HCT116 (cell line): ENCODE measurements at regions not wholly inside any gene's neighbourhood (a gene's known extent, or its start where the extent isn't known, plus 50 kb on each side); places are given as distances from the start of the nearest gene placed in this dataset.

Experiments
- ATAC-seq: fragments of 200-7000 bp; cut with Tn5 transposase; 2 replicates; pipeline ENCODE4 v1.9.1; 2020; ENCODE audit warnings: mild to moderate bottlenecking, moderate library complexity
- BruUV-seq: library from RNA; stranded (reverse); fragments of 400-500 nt; replicated peaks from 2 replicates; lab custom pipeline; 2021; lab: Mats Ljungman, UMichigan
- CTCF ChIA-PET: fragments of 300-600 bp; sonication (Branson Sonifier 250); formaldehyde crosslinking; loops from one replicate; lab custom pipeline; 2021; ENCODE audit warnings: antibody characterized with exemption; lab: Charles Lee
- POLR2A ChIA-PET: fragments of 300-600, 350-600 bp; sonication (Branson Sonifier 250); formaldehyde crosslinking; loops from one replicate; lab custom pipeline; 2021; ENCODE audit warnings: antibody characterized with exemption; lab: Charles Lee
- RAD21 ChIA-PET, 2 experiments: fragments of 300-600 bp; sonication (Branson Sonifier 250); formaldehyde crosslinking; loops; one replicate each; lab custom pipeline; 2023; ENCODE audit warnings: low total read pairs in 2 of 2; ENCODE audit not compliant: uncharacterized antibody in 2 of 2, unreplicated experiment in 2 of 2, low non-redundant PET in 1 of 2; lab: Charles Lee
- DNase-seq: peaks from one replicate; pipeline ENCODE4 v3.0.0-alpha.2; 2010; ENCODE audit warnings: low read depth, low spot score
- H2AFZ ChIP-seq: fragments of 200-600 bp; shearing (Covaris generic), sonication (generic); 2 replicates; pipeline ENCODE4 v1.6.1; 2017; ENCODE audit warnings: low read depth, mixed run types, mixed read lengths, antibody characterized with exemption, low read length; ENCODE audit not compliant: poor library complexity, severe bottlenecking
- H3K27ac ChIP-seq: 2 replicates; pipeline ENCODE4 v1.5.1; 2012; ENCODE audit warnings: low read depth, low read length
- H3K27me3 ChIP-seq: fragments of 200-600 bp; sonication (generic); 2 replicates; pipeline ENCODE4 v1.6.1; 2016; ENCODE audit warnings: mixed run types, low read length, mixed read lengths; ENCODE audit not compliant: insufficient read depth
- H3K36me3 ChIP-seq, 2 experiments: fragments of 200-500 bp in 1 of 2; fragments of 200-600 bp in 1 of 2; sonication (Bioruptor generic) in 1 of 2; sonication (generic) in 1 of 2; 2 replicates each; pipeline versions ENCODE4 v1.5.1 to v1.6.1; 2014 to 2016; ENCODE audit warnings: low read length in 2 of 2, inconsistent platforms in 1 of 2, mixed read lengths in 1 of 2, mixed run types in 1 of 2; ENCODE audit not compliant: insufficient read depth in 2 of 2, control insufficient read depth in 1 of 2
- H3K4me1 ChIP-seq, 2 experiments: fragments of 200-600 bp in 1 of 2; sonication (generic) in 1 of 2; 2 replicates each; pipeline versions ENCODE4 v1.5.1 to v1.6.1; 2012 to 2017; ENCODE audit warnings: low read length in 2 of 2, inconsistent platforms in 1 of 2, mild to moderate bottlenecking in 1 of 2, mixed read lengths in 1 of 2, mixed run types in 1 of 2, moderate library complexity in 1 of 2; ENCODE audit not compliant: insufficient read depth in 2 of 2, control insufficient read depth in 1 of 2
- H3K4me2 ChIP-seq: fragments of 200-600 bp; sonication (generic); 2 replicates; pipeline ENCODE4 v1.6.1; 2017; ENCODE audit warnings: mixed run types, low read length, mixed read lengths
- H3K4me3 ChIP-seq, 2 experiments: fragments of 200-600 bp in 1 of 2; sonication (generic) in 1 of 2; replicated peaks in 1 of 2; 2 replicates each; pipeline ENCODE4 v1.5.1; 2011 to 2016; ENCODE audit warnings: low read length in 2 of 2, control low read depth in 1 of 2, low read depth in 1 of 2, mild to moderate bottlenecking in 1 of 2, mixed read lengths in 1 of 2, mixed run types in 1 of 2
- H3K79me2 ChIP-seq: fragments of 200-600 bp; sonication (generic); 2 replicates; pipeline ENCODE4 v1.6.1; 2017; ENCODE audit warnings: mild to moderate bottlenecking, mixed run types, low read length, moderate library complexity, mixed read lengths; ENCODE audit not compliant: insufficient read depth
- H3K9ac ChIP-seq: fragments of 200-600 bp; sonication (generic); 2 replicates; pipeline ENCODE4 v1.6.1; 2016; ENCODE audit warnings: low read length, mixed read lengths
- H3K9me2 ChIP-seq: fragments of 200-600 bp; sonication (generic), shearing (Covaris generic); 2 replicates; pipeline ENCODE4 v1.6.1; 2017; ENCODE audit warnings: mixed run types, mild to moderate bottlenecking, moderate library complexity; ENCODE audit not compliant: insufficient read depth
- H3K9me3 ChIP-seq, 2 experiments: fragments of 200-500 bp in 1 of 2; fragments of 200-600 bp in 1 of 2; sonication (Bioruptor generic) in 1 of 2; sonication (generic) in 1 of 2; 2 replicates each; pipeline ENCODE4 v1.6.1; 2014 to 2017; ENCODE audit warnings: low read length in 2 of 2, mixed read lengths in 2 of 2, inconsistent platforms in 1 of 2, low read depth in 1 of 2, mild to moderate bottlenecking in 1 of 2, mixed run types in 1 of 2, moderate library complexity in 1 of 2; ENCODE audit not compliant: control insufficient read depth in 1 of 2, insufficient read depth in 1 of 2
- H4K20me1 ChIP-seq: fragments of 200-600 bp; sonication (generic), shearing (Covaris generic); 2 replicates; pipeline ENCODE4 v1.6.1; 2017; ENCODE audit warnings: mixed run types, mild to moderate bottlenecking, moderate library complexity; ENCODE audit not compliant: insufficient read depth
- CBX3 ChIP-seq: IDR thresholded peaks from 2 replicates; pipeline ENCODE4 v1.6.1; 2012; ENCODE audit warnings: low read depth
- CEBPB ChIP-seq: IDR thresholded peaks from 2 replicates; pipeline ENCODE4 v1.6.1; 2012; ENCODE audit warnings: low read depth
- POLR2A ChIP-seq: IDR thresholded peaks from 2 replicates; pipeline ENCODE4 v1.7.0; 2011; ENCODE audit warnings: borderline replicate concordance; ENCODE audit not compliant: insufficient read depth, insufficient read length; ENCODE audit errors: extremely low read depth
- POLR2AphosphoS5 ChIP-seq: IDR thresholded peaks from 2 replicates; pipeline ENCODE4 v1.6.1; 2011; ENCODE audit warnings: mild to moderate bottlenecking, low read depth, low read length, moderate library complexity
- RAD21 ChIP-seq: IDR thresholded peaks from 2 replicates; pipeline ENCODE4 v1.6.1; 2012; ENCODE audit warnings: low read depth, mild to moderate bottlenecking
- SIN3A ChIP-seq: IDR thresholded peaks from 2 replicates; pipeline ENCODE4 v1.6.1; 2012; ENCODE audit warnings: low read depth
- SRF ChIP-seq: IDR thresholded peaks from 2 replicates; pipeline ENCODE4 v1.6.1; 2012; ENCODE audit warnings: low read depth
- ZFX ChIP-seq: fragments of 450-650 bp; IDR thresholded peaks from 2 replicates; pipeline ENCODE4 v1.6.1; 2017
- ZNF274 ChIP-seq: fragments of 200-500 bp; sonication (Bioruptor generic); IDR thresholded peaks from 2 replicates; pipeline ENCODE4 v1.6.1; 2014; ENCODE audit warnings: mild to moderate bottlenecking, low read depth, low read length, inconsistent platforms
- intact Hi-C: fragments of 100-400 bp; cut with micrococcal nuclease; formaldehyde crosslinking; loops from 2 replicates; pipeline ENCODE4 v1.10.0; 2022
- TF ChIP-seq, protein P1 (sequence below): IDR thresholded peaks from 2 replicates; pipeline ENCODE4 v1.6.1; 2012

- no peak overlapping the region for H3K4me3 ChIP-seq
- intact Hi-C loops, result no loop called here
- RAD21 ChIA-PET, result no interaction called here
- H3K4me1 ChIP-seq, result no peaks in the 10 kb centered on the region
- POLR2A ChIA-PET, result no interaction called here
- no peaks in the 10 kb centered on the region for H4K20me1 ChIP-seq
- DNase-seq (no peak), ATAC-seq (no peak)
- H2AFZ ChIP-seq, result no peak overlapping the region
- no peaks in the 10 kb centered on the region for H3K36me3 ChIP-seq
- no peaks in the 10 kb centered on the region for H3K9me3 ChIP-seq
- CTCF ChIA-PET, result no interaction called here
- no peak overlapping the region for H3K27ac ChIP-seq
- H3K4me2 ChIP-seq, result no peak overlapping the region
- H3K79me2 ChIP-seq, result no peaks in the 10 kb centered on the region
- TF ChIP-seq SIN3A (no peak), CBX3 (no peak), SRF (no peak), POLR2A (no peak), ZNF274 (no peak), RAD21 (no peak)
- TF ChIP-seq, protein P1, sequence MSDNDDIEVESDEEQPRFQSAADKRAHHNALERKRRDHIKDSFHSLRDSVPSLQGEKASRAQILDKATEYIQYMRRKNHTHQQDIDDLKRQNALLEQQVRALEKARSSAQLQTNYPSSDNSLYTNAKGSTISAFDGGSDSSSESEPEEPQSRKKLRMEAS, result no peak
- no peaks in the 10 kb centered on the region for H3K27me3 ChIP-seq
- no peak overlapping the region for H3K9ac ChIP-seq
- no peaks in the 10 kb centered on the region for H3K9me2 ChIP-seq
- no TSS peak for BruUV-seq
These were observed 946.8 kb downstream of the TUSC7 start for GRCh38 chr3:117656391-117656790.

DNA sequence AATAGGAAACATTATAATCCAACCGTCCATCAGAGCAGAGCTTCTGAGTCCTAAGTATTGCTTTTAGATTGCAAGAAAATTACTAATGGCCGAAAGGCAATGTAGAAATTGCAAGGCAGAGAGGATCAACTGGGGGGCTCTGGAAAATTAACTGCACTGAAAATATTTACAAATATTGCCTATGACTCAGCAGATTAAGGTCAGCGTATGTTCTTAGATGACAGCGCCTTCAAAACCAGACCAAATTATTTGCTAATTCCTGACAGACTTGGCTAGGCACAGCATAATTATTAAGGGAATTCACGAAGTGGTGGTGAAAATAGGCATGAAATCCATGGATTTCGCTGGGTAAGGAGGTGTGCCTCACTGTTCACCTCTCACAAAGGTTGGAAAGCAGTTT is 947.7 kb downstream of the TUSC7 start:
- no peak overlapping the region for H3K4me3 ChIP-seq
- no TSS peak for BruUV-seq
- H3K4me1 ChIP-seq, result no peaks in the 10 kb centered on the region
- TF ChIP-seq POLR2AphosphoS5 (no peak), CEBPB (no peak), ZFX (no peak)
- H3K4me2 ChIP-seq, result no peak overlapping the region
- H4K20me1 ChIP-seq, result no peaks in the 10 kb centered on the region
- H2AFZ ChIP-seq, result no peak overlapping the region
- CTCF ChIA-PET, result no interaction called here
- H3K27me3 ChIP-seq, result no peaks in the 10 kb centered on the region
- no peak overlapping the region for H3K9ac ChIP-seq
- H3K9me3 ChIP-seq, result no peaks in the 10 kb centered on the region
- H3K27ac ChIP-seq, result no peak overlapping the region
- H3K36me3 ChIP-seq, result no peaks in the 10 kb centered on the region
- ATAC-seq (no peak), DNase-seq (no peak)
- RAD21 ChIA-PET, result no interaction called here
- intact Hi-C loops, result no loop called here
- no peaks in the 10 kb centered on the region for H3K9me2 ChIP-seq
- POLR2A ChIA-PET, result no interaction called here
- H3K79me2 ChIP-seq, result no peaks in the 10 kb centered on the region
